ENCODE measurements at regions not wholly inside any gene's neighbourhood (a gene's known extent, or its start where the extent isn't known, plus 50 kb on each side); places are given as distances from the start of the nearest gene placed in this dataset.

DNA sequence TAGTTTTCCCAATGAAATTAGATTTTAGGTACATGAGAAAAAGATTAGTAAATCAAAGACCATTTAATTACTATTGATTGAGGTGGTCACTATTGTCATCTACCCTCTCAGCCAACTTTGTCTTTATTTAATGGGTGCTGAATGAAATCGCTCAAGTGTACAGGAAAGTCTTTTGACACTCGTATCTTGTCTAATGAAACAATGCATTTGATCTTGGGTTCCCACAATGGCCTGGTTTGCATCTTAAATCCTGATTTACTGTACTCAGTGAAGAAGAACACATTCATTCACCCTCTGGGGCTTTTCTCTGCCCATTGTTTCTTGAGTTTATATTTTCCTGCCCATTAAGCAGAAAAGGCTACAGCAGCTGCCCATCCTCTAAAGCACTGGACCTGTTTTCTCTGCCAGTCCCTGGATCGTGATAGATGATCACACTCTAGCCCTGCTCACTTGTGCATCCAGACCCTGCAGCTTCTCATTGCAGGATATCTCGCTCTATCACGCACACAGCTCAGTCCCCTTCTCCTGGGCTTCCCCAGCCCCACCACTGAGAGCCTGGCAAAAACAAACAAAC lies 1369.3 kb downstream of the AACS start:
- H3K27me3 Mint-ChIP-seq (ENCODE audit: insufficient read depth), result peaks cover 2% of the 10 kb centered on the region
- H3K4me3 Mint-ChIP-seq, result no peak overlapping the region
- no peak for DNase-seq
- H3K4me1 Mint-ChIP-seq (ENCODE audit: low read depth), result no peaks in the 10 kb centered on the region
- H3K36me3 Mint-ChIP-seq (ENCODE audit: low read depth), result peaks cover 4% of the 10 kb centered on the region; the same call in 1 of the 2 replicates
- H3K27ac Mint-ChIP-seq, result no peak overlapping the region
- TF ChIP-seq, protein P1, sequence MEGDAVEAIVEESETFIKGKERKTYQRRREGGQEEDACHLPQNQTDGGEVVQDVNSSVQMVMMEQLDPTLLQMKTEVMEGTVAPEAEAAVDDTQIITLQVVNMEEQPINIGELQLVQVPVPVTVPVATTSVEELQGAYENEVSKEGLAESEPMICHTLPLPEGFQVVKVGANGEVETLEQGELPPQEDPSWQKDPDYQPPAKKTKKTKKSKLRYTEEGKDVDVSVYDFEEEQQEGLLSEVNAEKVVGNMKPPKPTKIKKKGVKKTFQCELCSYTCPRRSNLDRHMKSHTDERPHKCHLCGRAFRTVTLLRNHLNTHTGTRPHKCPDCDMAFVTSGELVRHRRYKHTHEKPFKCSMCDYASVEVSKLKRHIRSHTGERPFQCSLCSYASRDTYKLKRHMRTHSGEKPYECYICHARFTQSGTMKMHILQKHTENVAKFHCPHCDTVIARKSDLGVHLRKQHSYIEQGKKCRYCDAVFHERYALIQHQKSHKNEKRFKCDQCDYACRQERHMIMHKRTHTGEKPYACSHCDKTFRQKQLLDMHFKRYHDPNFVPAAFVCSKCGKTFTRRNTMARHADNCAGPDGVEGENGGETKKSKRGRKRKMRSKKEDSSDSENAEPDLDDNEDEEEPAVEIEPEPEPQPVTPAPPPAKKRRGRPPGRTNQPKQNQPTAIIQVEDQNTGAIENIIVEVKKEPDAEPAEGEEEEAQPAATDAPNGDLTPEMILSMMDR (IDR thresholded peaks at IDR 0.05), result no peak
- peaks cover 50% of the 10 kb centered on the region for H3K9me3 Mint-ChIP-seq

DNA sequence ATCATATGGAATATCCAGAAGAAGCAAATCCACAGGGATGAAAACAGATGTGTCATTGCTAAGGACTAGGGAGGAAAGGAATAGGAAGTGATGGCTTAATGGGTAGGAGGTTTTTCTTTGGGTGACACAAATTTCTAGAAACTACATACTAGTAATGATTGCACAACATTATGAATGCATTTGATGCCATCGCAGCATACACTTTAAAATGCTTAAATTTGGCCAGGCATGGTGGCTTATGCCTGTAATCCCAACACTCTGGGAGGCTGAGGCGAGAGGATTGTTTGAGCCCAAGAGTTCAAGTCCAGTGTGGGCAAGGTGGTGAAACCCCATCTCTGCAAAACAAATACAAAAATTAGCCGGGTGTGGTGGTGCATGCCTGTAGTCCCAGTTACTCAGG lies 1370.8 kb downstream of the AACS start:
- Mint-ChIP-seq H3K27ac (no peak overlapping the region), H3K4me3 (no peak overlapping the region), H3K4me1 (ENCODE audit: low read depth) (no peaks in the 10 kb centered on the region), H3K36me3 (ENCODE audit: low read depth) (no peaks in the 10 kb centered on the region), H3K27me3 (ENCODE audit: insufficient read depth) (peaks cover 3% of the 10 kb centered on the region), H3K9me3 (peaks cover 46% of the 10 kb centered on the region)
- TF ChIP-seq, protein P1 (IDR thresholded peaks at IDR 0.05), result no peak
- DNase-seq, result no peak

DNA sequence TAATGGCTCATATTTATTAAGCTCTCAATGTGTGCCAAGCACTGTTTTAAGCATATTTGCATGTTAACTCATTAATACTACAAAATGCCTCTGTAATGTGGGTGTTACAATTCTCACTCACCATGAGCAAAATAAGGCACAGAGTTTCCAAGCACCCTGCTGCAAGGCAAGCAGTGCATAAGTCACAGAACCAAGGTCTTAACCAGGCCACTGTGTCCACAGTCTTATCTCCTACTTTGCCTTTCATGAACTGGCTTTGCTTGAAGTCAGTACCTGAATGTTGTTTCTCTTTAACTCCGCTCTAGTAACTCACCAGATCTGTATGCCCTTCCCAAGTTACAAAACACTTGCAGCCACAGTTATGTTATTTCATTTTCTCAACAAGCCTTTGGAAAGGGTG lies 1372.7 kb downstream of the AACS start:
- Mint-ChIP-seq H3K36me3 (ENCODE audit: low read depth) (no peaks in the 10 kb centered on the region), H3K9me3 (peaks cover 48% of the 10 kb centered on the region), H3K27ac (no peak overlapping the region), H3K27me3 (ENCODE audit: insufficient read depth) (peaks cover 3% of the 10 kb centered on the region), H3K4me1 (ENCODE audit: low read depth) (no peaks in the 10 kb centered on the region), H3K4me3 (no peak overlapping the region)
- no peak for DNase-seq
- TF ChIP-seq, protein P1 (IDR thresholded peaks at IDR 0.05), result no peak

DNA sequence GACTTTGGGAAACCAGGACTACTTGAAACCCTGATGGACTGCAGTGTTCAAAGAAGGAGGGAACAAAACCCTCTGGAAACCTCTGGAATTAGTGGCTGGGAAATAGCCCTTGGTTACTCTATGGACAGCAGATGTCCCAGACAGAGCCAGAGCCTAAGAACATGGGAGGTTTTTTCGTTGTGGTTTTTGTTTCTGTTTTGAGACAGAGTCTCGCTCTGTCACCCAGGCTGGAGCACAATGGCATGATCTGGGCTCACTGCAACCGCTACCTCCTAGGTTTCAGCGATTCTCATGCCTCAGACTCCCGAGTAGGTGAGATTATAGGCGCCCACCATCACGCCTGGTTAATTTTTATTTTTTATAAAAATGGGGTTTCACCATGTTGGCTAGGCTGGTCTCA lies 1378.7 kb downstream of the AACS start:
- no peaks in the 10 kb centered on the region; the same call in 1 of the 2 replicates for H3K36me3 Mint-ChIP-seq (ENCODE audit: low read depth)
- H3K4me3 Mint-ChIP-seq, result no peak overlapping the region
- peaks cover 2% of the 10 kb centered on the region; the same call in 1 of the 2 replicates for H3K27me3 Mint-ChIP-seq (ENCODE audit: insufficient read depth)
- DNase-seq, result no peak
- TF ChIP-seq, protein P1 (IDR thresholded peaks at IDR 0.05), result no peak
- H3K27ac Mint-ChIP-seq, result no peak overlapping the region
- peaks cover 49% of the 10 kb centered on the region for H3K9me3 Mint-ChIP-seq
- no peaks in the 10 kb centered on the region for H3K4me1 Mint-ChIP-seq (ENCODE audit: low read depth)

DNA sequence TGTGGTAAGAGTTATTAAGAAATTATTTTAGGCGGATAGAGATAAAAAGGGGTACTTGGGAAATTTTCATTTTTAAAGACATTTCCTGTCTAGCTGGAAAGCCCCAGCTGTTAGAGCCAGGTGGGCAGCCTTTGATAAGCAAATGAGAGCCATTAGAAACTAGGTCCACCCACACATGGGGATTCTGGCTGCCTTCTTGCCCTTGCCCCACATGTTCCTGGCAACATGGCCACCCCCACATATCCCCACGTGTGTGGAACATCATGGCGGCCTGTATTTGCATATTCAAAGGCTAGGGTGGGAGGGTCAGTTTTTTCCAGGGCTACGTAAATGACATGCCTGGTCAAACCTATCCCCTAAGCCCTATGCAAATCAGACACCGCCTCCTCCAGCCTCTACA lies 1382.1 kb downstream of the AACS start:
- Mint-ChIP-seq H3K36me3 (ENCODE audit: low read depth) (no peaks in the 10 kb centered on the region; the same call in 1 of the 2 replicates), H3K4me3 (no peak overlapping the region), H3K4me1 (ENCODE audit: low read depth) (no peaks in the 10 kb centered on the region)

More for the DNA sequence above, 1382.1 kb downstream of the AACS start:
- no peak overlapping the region for H3K27ac Mint-ChIP-seq
- DNase-seq, result no peak
- TF ChIP-seq, protein P1 (IDR thresholded peaks at IDR 0.05), result no peak
- no peaks in the 10 kb centered on the region; the same call in 1 of the 2 replicates for H3K27me3 Mint-ChIP-seq (ENCODE audit: insufficient read depth)
- H3K9me3 Mint-ChIP-seq, result peaks cover 50% of the 10 kb centered on the region
